Ascending aorta (tissue), 2 donors: ENCODE measurements at regions not wholly inside any gene's neighbourhood (a gene's known extent, or its start where the extent isn't known, plus 50 kb on each side); places are given as distances from the start of the nearest gene placed in this dataset.

ENCODE experiments used
- DNase-seq, 2 donors: peaks; one replicate each; pipeline ENCODE4 v3.0.0-alpha.2; 2019; ENCODE audit warnings: low spot score in 2 of 2
- H3K27ac ChIP-seq, 2 donors: fragments of 200-600 bp; sonication (generic); one replicate each; pipeline ENCODE4 v1.5.1; 2016 to 2017; ENCODE audit warnings: mild to moderate bottlenecking in 1 of 2
- H3K27me3 ChIP-seq: fragments of 200-600 bp; sonication (generic); one replicate; pipeline ENCODE4 v1.5.1; 2017
- H3K36me3 ChIP-seq, 2 donors: fragments of 200-600 bp; sonication (generic); one replicate each; pipeline ENCODE4 v1.5.1; 2016
- H3K4me1 ChIP-seq, 2 donors: fragments of 200-600 bp; sonication (generic); one replicate each; pipeline ENCODE4 v1.5.1; 2016 to 2017; ENCODE audit warnings: mild to moderate bottlenecking in 1 of 2
- H3K4me3 ChIP-seq, 2 donors: fragments of 200-600 bp; sonication (generic); one replicate each; pipeline ENCODE4 v1.5.1; 2016 to 2017; ENCODE audit warnings: mild to moderate bottlenecking in 1 of 2
- H3K9me3 ChIP-seq, 2 donors: fragments of 200-600 bp; sonication (generic); one replicate each; pipeline ENCODE4 v1.5.1; 2016
- CTCF ChIP-seq, 3 experiments: fragments of 200-600 bp in 2 of 3; fragments of 450-650 bp in 1 of 3; sonication (generic) in 2 of 3; IDR thresholded peaks; one replicate each; pipeline ENCODE4 v1.5.1; 2016 to 2019; ENCODE audit warnings: antibody characterized with exemption in 3 of 3, mild to moderate bottlenecking in 1 of 3, moderate library complexity in 1 of 3
- intact Hi-C: fragments of 100-400 bp; cut with DNase I; formaldehyde crosslinking; loops from one replicate; pipeline ENCODE4 v1.15.1; 2023

- Histone ChIP-seq H3K27ac (no peak overlapping the region), H3K27me3 (no peaks in the 10 kb centered on the region), H3K9me3 (no peaks in the 10 kb centered on the region), H3K4me1 (no peaks in the 10 kb centered on the region), H3K4me3 (no peak overlapping the region), H3K36me3 (no peaks in the 10 kb centered on the region)
- no peak for DNase-seq
- intact Hi-C loops: no loop called here
- no peak for TF ChIP-seq CTCF (IDR thresholded peaks at IDR 0.05)
Measured at GRCh38 chr3:80806673-80807072, 954.8 kb downstream of the GBE1 start.

GRCh38 chr3:80788914-80789313 is 972.5 kb downstream of the GBE1 start:
- H3K36me3 ChIP-seq: no peaks in the 10 kb centered on the region
- no peaks in the 10 kb centered on the region for H3K9me3 ChIP-seq
- no peak for DNase-seq
- no peak overlapping the region for H3K27ac ChIP-seq
- intact Hi-C loops: no loop called here
- no peaks in the 10 kb centered on the region for H3K4me1 ChIP-seq
- H3K4me3 ChIP-seq: no peak overlapping the region
- H3K27me3 ChIP-seq: no peaks in the 10 kb centered on the region
- no peak for TF ChIP-seq CTCF (IDR thresholded peaks at IDR 0.05)

GRCh38 chr3:80785875-80786274 is 975.6 kb downstream of the GBE1 start:
- no peaks in the 10 kb centered on the region for H3K36me3 ChIP-seq
- H3K27ac ChIP-seq: no peak overlapping the region
- intact Hi-C loops: no loop called here
- H3K9me3 ChIP-seq: no peaks in the 10 kb centered on the region
- DNase-seq: no peak
- no peak overlapping the region for H3K4me3 ChIP-seq
- no peak for TF ChIP-seq CTCF (IDR thresholded peaks at IDR 0.05)
- no peaks in the 10 kb centered on the region for H3K4me1 ChIP-seq
- H3K27me3 ChIP-seq: no peaks in the 10 kb centered on the region

GRCh38 chr3:80785475-80785874 is 976.0 kb downstream of the GBE1 start:
- no peak overlapping the region for H3K4me3 ChIP-seq
- no peaks in the 10 kb centered on the region for H3K36me3 ChIP-seq
- H3K4me1 ChIP-seq: no peaks in the 10 kb centered on the region
- intact Hi-C loops: no loop called here
- no peaks in the 10 kb centered on the region for H3K27me3 ChIP-seq
- no peak for DNase-seq
- H3K9me3 ChIP-seq: no peaks in the 10 kb centered on the region
- no peak overlapping the region for H3K27ac ChIP-seq
- no peak for TF ChIP-seq CTCF (IDR thresholded peaks at IDR 0.05)

- Histone ChIP-seq H3K4me3 (no peak overlapping the region), H3K27me3 (no peaks in the 10 kb centered on the region), H3K4me1 (no peaks in the 10 kb centered on the region), H3K9me3 (no peaks in the 10 kb centered on the region), H3K36me3 (no peaks in the 10 kb centered on the region), H3K27ac (no peak overlapping the region)
- no peak for DNase-seq
- intact Hi-C loops: no loop called here
- TF ChIP-seq CTCF (IDR thresholded peaks at IDR 0.05): no peak
Measured at GRCh38 chr3:80771085-80771484, 990.4 kb downstream of the GBE1 start.
